K562 (cell line): ENCODE measurements at regions not wholly inside any gene's neighbourhood (a gene's known extent, or its start where the extent isn't known, plus 50 kb on each side); places are given as distances from the start of the nearest gene placed in this dataset.

ENCODE experiments used
- ATAC-seq: fragments of 200-7000 bp; cut with Tn5 transposase; 3 replicates; pipeline ENCODE4 v1.9.1; 2020; ENCODE audit warnings: moderate library complexity
- BruUV-seq: library from RNA; stranded (reverse); fragments of 400-500 nt; replicated peaks from 2 replicates; lab custom pipeline; 2021; lab: Mats Ljungman, UMichigan
- CTCF ChIA-PET: fragments of 300-600 bp; formaldehyde crosslinking; extraction: SDS; loops from one replicate; lab custom pipeline; 2021; ENCODE audit warnings: low intra/inter-chr PET ratio; lab: Yijun Ruan, JAX
- POLR2A ChIA-PET: fragments of 300-600, 350-650 bp; sonication (Branson Sonifier 250); formaldehyde crosslinking; extraction: SDS; loops from one replicate; lab custom pipeline; 2021; ENCODE audit warnings: antibody characterized with exemption, inconsistent platforms; lab: Yijun Ruan, JAX
- DNase-seq, 4 experiments: peaks; one replicate each; pipeline versions ENCODE4 v3.0.0 to v3.0.0-alpha.2; 2011 to 2018; ENCODE audit warnings: low spot score in 3 of 4, mixed read lengths in 3 of 4; ENCODE audit errors: extremely low read depth in 1 of 4
- FAIRE-seq: peaks from 2 replicates; lab custom pipeline; 2011; peaks lifted over from hg19 to GRCh38; lab: Jason Lieb, UNC
- H2AFZ ChIP-seq: 2 replicates; pipeline ENCODE4 v1.6.0; 2011; ENCODE audit warnings: low read depth, low read length, control low read depth, inconsistent platforms
- H3K27ac ChIP-seq: fragments of 200-600 bp; 3 replicates; pipeline ENCODE4 v1.8.0; 2011; ENCODE audit warnings: low read depth, mild to moderate bottlenecking, control low read depth, inconsistent platforms, low read length, moderate library complexity, mixed read lengths; ENCODE audit errors: extremely low read depth
- H3K27me3 ChIP-seq, 2 experiments: fragments of 300-600 bp in 1 of 2; 2 replicates in 1 of 2; 3 replicates in 1 of 2; pipeline versions ENCODE4 v1.6.0 to v1.8.0; 2011; ENCODE audit warnings: inconsistent platforms in 2 of 2, low read length in 2 of 2, mild to moderate bottlenecking in 1 of 2, mixed read lengths in 1 of 2, moderate library complexity in 1 of 2; ENCODE audit not compliant: control insufficient read depth in 2 of 2, insufficient read depth in 2 of 2
- H3K36me3 ChIP-seq: fragments of 300-600 bp; 3 replicates; pipeline ENCODE4 v1.8.0; 2011; ENCODE audit warnings: mild to moderate bottlenecking, low read length, inconsistent platforms; ENCODE audit not compliant: control insufficient read depth, insufficient read depth
- H3K4me1 ChIP-seq, 2 experiments: fragments of 200-600 bp in 1 of 2; replicated peaks in 1 of 2; 2 replicates in 1 of 2; 3 replicates in 1 of 2; pipeline versions ENCODE4 v1.5.1 to v1.8.0; 2011; ENCODE audit warnings: inconsistent platforms in 2 of 2, low read length in 2 of 2, mild to moderate bottlenecking in 1 of 2, mixed read lengths in 1 of 2, moderate library complexity in 1 of 2; ENCODE audit not compliant: control insufficient read depth in 2 of 2, insufficient read depth in 2 of 2
- H3K4me2 ChIP-seq: 2 replicates; pipeline ENCODE4 v1.6.1; 2011; ENCODE audit warnings: low read length, control low read depth, inconsistent platforms, mixed read lengths; ENCODE audit not compliant: insufficient read depth
- H3K4me3 ChIP-seq: fragments of 200-600 bp; sonication (generic), shearing (Covaris generic); 2 replicates; pipeline ENCODE4 v1.5.1; 2016; ENCODE audit warnings: control low read depth, inconsistent platforms
- H3K79me2 ChIP-seq: fragments of 200-600 bp; 3 replicates; pipeline ENCODE4 v1.8.0; 2011; ENCODE audit warnings: low read length, inconsistent platforms; ENCODE audit not compliant: control insufficient read depth, insufficient read depth
- H3K9ac ChIP-seq, 2 experiments: 2 replicates each; pipeline versions ENCODE4 v1.6.0 to v1.6.1; 2011; ENCODE audit warnings: low read depth in 2 of 2, low read length in 2 of 2, control low read depth in 1 of 2, inconsistent platforms in 1 of 2, mild to moderate bottlenecking in 1 of 2, mixed read lengths in 1 of 2; ENCODE audit not compliant: insufficient read depth in 1 of 2
- H3K9me1 ChIP-seq: one replicate; pipeline ENCODE4 v1.6.0; 2011; ENCODE audit warnings: inconsistent platforms, mild to moderate bottlenecking, low read length, moderate library complexity; ENCODE audit not compliant: control insufficient read depth, insufficient read depth
- H3K9me3 ChIP-seq: replicated peaks from 2 replicates; pipeline ENCODE4 v1.5.1; 2011; ENCODE audit warnings: low read depth, low read length, inconsistent platforms; ENCODE audit not compliant: control insufficient read depth, insufficient read depth
- H4K20me1 ChIP-seq: replicated peaks from 2 replicates; pipeline ENCODE4 v1.6.1; 2011; ENCODE audit warnings: low read length, inconsistent platforms, mixed read lengths; ENCODE audit not compliant: control insufficient read depth, insufficient read depth
- BDP1 ChIP-seq: IDR thresholded peaks from 3 replicates; pipeline ENCODE4 v1.6.1; 2011; ENCODE audit not compliant: insufficient read length, insufficient read depth
- ESRRB ChIP-seq: fragments of 250-450 bp; sonication (Bioruptor Pico); IDR thresholded peaks from 2 replicates; pipeline ENCODE4 v1.5.0; 2020; ENCODE audit warnings: mild to moderate bottlenecking, moderate library complexity, borderline replicate concordance
- ETS2 ChIP-seq: IDR thresholded peaks from 2 replicates; pipeline ENCODE4 v1.6.1; 2016; ENCODE audit warnings: borderline replicate concordance, missing genetic modification characterization, mild to moderate bottlenecking, moderate library complexity, missing compliant biosample characterization; ENCODE audit not compliant: poor library complexity, severe bottlenecking
- POU5F1 ChIP-seq: fragments of 150-350 bp; IDR thresholded peaks from 2 replicates; pipeline ENCODE4 v1.6.1; 2014; ENCODE audit warnings: borderline replicate concordance, low read length, low read depth, mild to moderate bottlenecking; ENCODE audit not compliant: partially characterized antibody
- SMARCA5 ChIP-seq: fragments of 450-650 bp; IDR thresholded peaks from 2 replicates; pipeline ENCODE4 v1.6.1; 2016
- STAT6 ChIP-seq: sonication (generic); formaldehyde crosslinking; IDR thresholded peaks from 2 replicates; pipeline ENCODE4 v1.8.1; 2023; ENCODE audit warnings: mild to moderate bottlenecking, missing genetic modification reagents
- TBP ChIP-seq: optimal IDR thresholded peaks from 2 replicates; pipeline ENCODE3; 2011; ENCODE audit warnings: low read depth, low read length, improper control_type of control experiment
- TFE3 ChIP-seq: fragments of 450-650 bp; formaldehyde crosslinking; IDR thresholded peaks from 2 replicates; pipeline ENCODE4 v1.4.0; 2020; ENCODE audit warnings: mild to moderate bottlenecking, mixed read lengths
- USF1 ChIP-seq: sonication (generic); formaldehyde crosslinking; IDR thresholded peaks from 2 replicates; pipeline ENCODE4 v1.9.0; 2022; ENCODE audit warnings: mild to moderate bottlenecking, missing genetic modification reagents
- XRCC3 ChIP-seq: fragments of 450-650 bp; IDR thresholded peaks from 2 replicates; pipeline ENCODE4 v1.6.1; 2017; ENCODE audit warnings: mild to moderate bottlenecking, moderate library complexity
- ZBTB1 ChIP-seq: sonication (generic); formaldehyde crosslinking; IDR thresholded peaks from 2 replicates; pipeline ENCODE4 v1.8.1; 2023; ENCODE audit warnings: missing genetic modification reagents, low read depth, mild to moderate bottlenecking, borderline replicate concordance
- ZNF707 ChIP-seq: fragments of 250-450 bp; sonication (Bioruptor Pico); conservative IDR thresholded peaks from 2 replicates; pipeline ENCODE4 v1.8.0; 2022; ENCODE audit warnings: inconsistent platforms, mild to moderate bottlenecking, moderate library complexity
- WGBS: fragments of 100-300 bp; shearing (Covaris generic); methylation state at CpG from one replicate; pipeline ENCODE4 v1.1.6; 2016; ENCODE audit warnings: low coverage, mixed read lengths; ENCODE audit not compliant: insufficient coverage; ENCODE audit errors: missing lambda C conversion rate; 5-methylcytosine and 5-hydroxymethylcytosine counted together
- in situ Hi-C: fragments of 300-500 bp; cut with MboI; formaldehyde crosslinking; loops from 4 replicates; pipeline ENCODE4 v1.15.0; 2018; ENCODE audit warnings: inconsistent platforms, mixed read lengths
- intact Hi-C: fragments of 100-400 bp; cut with micrococcal nuclease; formaldehyde crosslinking; loops from 2 replicates; pipeline ENCODE4 v1.14.2; 2022
- TF ChIP-seq, protein P1 (sequence below), 3 experiments: fragments of 200-800 bp in 1 of 3; fragments of 250-450 bp in 1 of 3; fragments of 450-650 bp in 1 of 3; sonication (Bioruptor Pico) in 1 of 3; sonication (Bioruptor generic) in 1 of 3; formaldehyde crosslinking in 1 of 3; IDR thresholded peaks; 2 replicates each; pipeline versions ENCODE4 v1.6.1 to v1.8.0; 2016 to 2022; ENCODE audit warnings: mild to moderate bottlenecking in 2 of 3, missing genetic modification characterization in 2 of 3, missing compliant biosample characterization in 1 of 3, moderate library complexity in 1 of 3

- Histone ChIP-seq H3K4me1 (no peaks in the 10 kb centered on the region), H3K36me3 (no peaks in the 10 kb centered on the region), H3K79me2 (no peaks in the 10 kb centered on the region), H3K9ac (no peak overlapping the region), H3K27me3 (no peaks in the 10 kb centered on the region), H3K4me3 (no peak overlapping the region), H3K9me1 (no peaks in the 10 kb centered on the region), H3K4me2 (no peak overlapping the region), H4K20me1 (no peaks in the 10 kb centered on the region), H3K9me3 (no peaks in the 10 kb centered on the region), H2AFZ (no peak overlapping the region), H3K27ac (no peak overlapping the region)
- ATAC-seq: no peak
- ChIA-PET CTCF (no interaction called here), POLR2A (no interaction called here)
- BruUV-seq: no TSS peak
- intact Hi-C loops: no loop called here
- no peak for FAIRE-seq
- DNase-seq: no peak
- WGBS: 0% methylated on average over 1 of the region's 1 CpG
- in situ Hi-C loops: no loop called here
- TF ChIP-seq SMARCA5 (no peak), USF1 (CRISPR knock-in tag) (no peak), ETS2 (tag) (no peak), STAT6 (no peak), ZNF707 (CRISPR knock-in tag) (no peak), TBP (no peak), ZBTB1 (CRISPR knock-in tag) (no peak), XRCC3 (no peak), ESRRB (no peak), BDP1 (no peak), TFE3 (CRISPR knock-in tag) (no peak), POU5F1 (no peak)
- TF ChIP-seq, protein P1, sequence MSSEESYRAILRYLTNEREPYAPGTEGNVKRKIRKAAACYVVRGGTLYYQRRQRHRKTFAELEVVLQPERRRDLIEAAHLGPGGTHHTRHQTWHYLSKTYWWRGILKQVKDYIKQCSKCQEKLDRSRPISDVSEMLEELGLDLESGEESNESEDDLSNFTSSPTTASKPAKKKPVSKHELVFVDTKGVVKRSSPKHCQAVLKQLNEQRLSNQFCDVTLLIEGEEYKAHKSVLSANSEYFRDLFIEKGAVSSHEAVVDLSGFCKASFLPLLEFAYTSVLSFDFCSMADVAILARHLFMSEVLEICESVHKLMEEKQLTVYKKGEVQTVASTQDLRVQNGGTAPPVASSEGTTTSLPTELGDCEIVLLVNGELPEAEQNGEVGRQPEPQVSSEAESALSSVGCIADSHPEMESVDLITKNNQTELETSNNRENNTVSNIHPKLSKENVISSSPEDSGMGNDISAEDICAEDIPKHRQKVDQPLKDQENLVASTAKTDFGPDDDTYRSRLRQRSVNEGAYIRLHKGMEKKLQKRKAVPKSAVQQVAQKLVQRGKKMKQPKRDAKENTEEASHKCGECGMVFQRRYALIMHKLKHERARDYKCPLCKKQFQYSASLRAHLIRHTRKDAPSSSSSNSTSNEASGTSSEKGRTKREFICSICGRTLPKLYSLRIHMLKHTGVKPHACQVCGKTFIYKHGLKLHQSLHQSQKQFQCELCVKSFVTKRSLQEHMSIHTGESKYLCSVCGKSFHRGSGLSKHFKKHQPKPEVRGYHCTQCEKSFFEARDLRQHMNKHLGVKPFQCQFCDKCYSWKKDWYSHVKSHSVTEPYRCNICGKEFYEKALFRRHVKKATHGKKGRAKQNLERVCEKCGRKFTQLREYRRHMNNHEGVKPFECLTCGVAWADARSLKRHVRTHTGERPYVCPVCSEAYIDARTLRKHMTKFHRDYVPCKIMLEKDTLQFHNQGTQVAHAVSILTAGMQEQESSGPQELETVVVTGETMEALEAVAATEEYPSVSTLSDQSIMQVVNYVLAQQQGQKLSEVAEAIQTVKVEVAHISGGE (CRISPR knock-in tag; IDR thresholded peaks at IDR 0.05): no peak
Measured at GRCh38 chr4:71978210-71978835, 53.5 kb upstream of the NPFFR2 start.
